Tongue (tissue), 1 donor: ENCODE measurements at regions not wholly inside any gene's neighbourhood (a gene's known extent, or its start where the extent isn't known, plus 50 kb on each side); places are given as distances from the start of the nearest gene placed in this dataset.
A peak's percentile ranks its signal among the peaks of the same experiment; 100 is the strongest.

Source experiments
- DNase-seq: peaks from one replicate; pipeline ENCODE4 v3.0.0-alpha.2; 2015

DNA sequence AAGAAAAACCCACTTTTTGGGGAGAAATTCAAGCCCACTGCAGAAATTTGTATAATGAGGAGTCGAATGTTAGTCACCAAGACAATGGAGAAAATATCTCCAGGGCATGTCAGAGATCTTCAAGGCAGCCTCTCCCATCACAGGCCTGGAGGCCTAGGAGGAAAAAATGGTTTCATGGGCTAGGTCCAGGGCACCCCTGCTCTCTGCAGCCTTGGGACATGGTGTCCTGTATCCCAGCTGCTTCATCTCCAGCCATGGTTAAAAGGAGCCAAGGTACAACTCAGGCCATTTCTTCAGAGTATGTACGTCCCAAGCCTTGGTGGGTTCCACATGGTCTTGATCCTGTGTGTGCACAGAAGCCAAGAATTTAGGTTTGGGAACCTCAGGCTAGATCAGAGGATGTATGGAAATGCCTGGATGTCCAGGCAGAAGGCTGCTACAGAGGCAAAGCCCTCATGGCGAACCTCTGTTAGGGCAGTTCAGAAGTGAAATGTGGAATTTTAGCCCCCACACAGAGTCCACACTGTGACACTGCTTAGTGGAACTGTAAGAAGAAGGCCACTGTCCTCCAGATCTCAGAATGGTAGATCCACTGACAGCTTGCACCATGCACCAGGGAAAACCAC lies 561.4 kb downstream of the ISL1 start:
- no peak for DNase-seq

DNA sequence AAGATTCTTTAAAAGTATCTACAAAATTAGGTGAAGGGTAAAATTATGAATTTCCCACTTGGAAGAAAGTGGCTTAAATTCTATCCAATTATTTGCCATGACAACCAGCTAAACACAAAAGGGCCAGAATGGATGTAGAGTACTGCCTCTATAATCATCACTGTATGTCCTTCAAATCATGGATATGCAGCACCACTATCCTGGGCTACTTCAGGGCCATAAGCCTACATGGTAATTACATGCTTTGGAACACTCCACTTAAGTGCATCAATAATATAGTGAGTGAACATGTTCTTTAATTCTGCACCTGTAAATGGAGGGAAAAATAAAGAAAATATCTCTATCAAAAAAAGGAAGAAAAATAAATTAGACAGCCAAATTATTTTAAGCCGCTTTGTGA lies 575.2 kb downstream of the ISL1 start:
- DNase-seq, result no peak

DNA sequence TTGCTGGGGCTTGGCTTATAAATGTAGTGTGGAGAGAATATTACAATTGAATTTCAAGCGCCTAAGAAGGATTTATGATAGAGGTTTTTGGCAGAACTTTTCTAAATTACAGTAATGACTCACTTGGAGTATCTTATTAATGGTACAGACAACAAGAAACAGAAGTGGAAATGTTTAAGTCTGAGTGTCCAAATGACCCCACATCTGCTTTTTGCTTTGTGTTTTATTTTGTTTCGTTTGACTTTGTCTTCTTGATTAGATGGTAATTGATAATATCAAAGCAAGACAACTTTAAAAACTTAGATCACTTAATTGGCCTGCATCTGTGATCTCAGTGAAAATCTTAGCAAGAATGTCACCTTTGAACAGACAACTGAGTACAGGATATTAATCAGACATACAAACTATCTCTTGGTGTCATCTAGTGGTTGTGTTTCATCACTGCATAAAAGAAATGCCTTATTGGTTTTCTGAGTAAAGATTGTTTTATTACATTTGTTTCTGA lies 577.4 kb downstream of the ISL1 start:
- DNase-seq, result peak; percentile 15

DNA sequence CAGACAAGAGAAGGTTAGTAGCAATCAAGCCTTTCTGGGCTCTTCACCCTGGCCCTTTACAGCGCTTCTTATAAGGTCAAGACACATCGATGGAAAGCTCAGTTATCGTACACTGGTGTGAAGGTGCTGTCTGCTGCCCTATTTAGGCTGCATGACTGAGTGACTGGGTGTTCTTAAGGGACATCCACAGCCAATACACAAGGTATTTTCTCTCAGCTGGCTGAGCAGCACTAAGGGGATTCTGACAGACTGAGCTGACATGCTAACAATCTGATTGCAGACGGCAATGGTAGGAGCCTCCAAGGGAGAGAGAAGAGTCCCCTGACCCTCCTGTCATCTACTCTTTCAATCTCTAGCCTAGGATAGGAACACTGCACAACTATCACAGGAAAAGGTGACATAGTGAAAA lies 577.9 kb downstream of the ISL1 start:
- no peak for DNase-seq

DNA sequence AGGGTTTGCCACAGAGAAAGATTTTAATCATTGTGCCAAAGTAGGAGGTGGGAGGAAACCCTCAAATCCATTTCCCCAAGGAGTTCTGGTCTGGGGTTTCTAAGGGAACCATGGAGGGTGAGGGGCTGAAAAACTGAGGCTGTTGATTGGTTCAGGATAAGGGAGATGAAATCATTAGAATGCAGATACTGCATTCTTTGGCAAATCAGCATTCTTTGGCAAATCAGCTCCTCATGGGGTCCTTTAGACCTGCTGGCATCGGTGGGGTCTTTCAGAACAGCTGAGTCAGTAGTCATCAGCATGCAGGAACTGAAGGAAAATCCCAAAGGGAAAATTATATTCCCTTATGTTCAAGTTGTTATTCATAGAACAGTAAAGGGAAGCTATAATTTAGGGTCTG lies 585.5 kb downstream of the ISL1 start:
- DNase-seq, result no peak

DNA sequence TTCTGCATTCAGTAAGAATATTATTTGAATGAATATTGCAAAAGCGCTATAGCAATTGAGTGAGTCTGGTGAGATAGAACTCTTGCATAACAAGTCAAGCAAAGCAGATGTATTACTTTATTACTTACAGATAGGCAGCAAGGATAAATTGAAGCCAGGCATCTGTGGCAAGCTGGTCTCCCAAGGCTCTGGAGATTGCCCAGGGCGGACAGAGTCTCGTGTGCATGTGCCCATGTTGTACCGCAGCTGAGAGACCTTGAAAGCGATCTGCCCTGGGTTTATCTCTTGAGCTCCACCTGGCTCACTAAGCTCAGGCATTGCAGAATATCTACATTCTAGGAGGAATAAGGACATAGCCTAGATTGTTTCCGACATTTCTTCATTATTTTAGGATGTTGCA lies 591.6 kb downstream of the ISL1 start:
- DNase-seq, result no peak

DNA sequence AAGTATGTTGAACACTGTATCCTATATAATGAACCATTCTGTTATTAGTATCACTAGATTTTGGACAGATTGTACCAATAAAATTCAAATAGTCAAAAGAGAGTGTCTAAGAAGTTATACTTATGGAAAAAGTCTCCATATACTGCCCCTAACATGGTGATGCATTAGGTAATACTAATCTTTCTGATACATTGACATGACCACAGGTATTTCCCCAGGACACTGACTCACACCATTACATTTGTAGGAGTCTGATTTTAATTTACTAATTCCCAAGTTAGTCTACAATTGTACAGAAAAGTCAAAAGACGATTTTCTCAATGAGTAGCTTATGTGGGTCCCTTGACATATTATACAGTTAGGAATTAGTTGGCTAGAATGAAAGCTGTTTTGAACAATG lies 593.8 kb downstream of the ISL1 start:
- no peak for DNase-seq

DNA sequence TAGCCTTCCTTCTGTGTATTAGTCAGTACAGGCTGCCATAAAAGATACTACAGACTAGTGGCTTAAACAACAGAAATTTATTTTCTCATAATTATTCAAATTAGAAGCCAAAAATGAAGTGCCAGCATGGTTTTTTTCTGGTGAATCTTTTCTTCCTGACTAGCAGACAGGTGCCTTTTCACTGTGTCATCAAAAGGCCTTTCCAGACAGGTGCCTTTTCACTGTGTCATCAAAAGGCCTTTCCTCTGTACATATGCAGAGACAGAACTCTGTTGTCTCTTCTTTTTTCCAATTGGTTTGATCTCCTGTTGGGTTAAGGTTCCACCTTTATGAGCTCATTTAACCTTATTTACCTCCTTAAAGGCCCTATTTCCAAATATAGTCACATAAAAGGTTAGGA lies 599.9 kb downstream of the ISL1 start:
- no peak for DNase-seq

DNA sequence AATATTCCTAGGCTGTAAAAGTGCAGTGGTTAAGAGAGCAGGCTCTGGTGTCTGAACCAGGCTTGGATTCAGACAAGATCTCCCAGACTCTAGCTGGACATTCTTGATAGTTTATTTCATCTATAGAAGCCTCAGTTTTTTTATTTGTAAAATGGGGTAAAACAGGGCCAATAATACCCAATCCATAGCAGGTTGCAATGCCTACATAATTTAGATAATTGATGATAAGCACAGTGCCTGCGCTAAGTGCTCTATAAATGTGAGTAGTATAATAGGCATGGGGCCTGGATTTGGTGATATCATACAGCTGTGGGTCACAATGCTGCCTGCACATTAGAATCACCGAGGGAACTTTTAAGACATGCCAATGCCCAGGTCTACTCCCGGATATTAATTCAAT lies 603.5 kb downstream of the ISL1 start:
- DNase-seq, result no peak

DNA sequence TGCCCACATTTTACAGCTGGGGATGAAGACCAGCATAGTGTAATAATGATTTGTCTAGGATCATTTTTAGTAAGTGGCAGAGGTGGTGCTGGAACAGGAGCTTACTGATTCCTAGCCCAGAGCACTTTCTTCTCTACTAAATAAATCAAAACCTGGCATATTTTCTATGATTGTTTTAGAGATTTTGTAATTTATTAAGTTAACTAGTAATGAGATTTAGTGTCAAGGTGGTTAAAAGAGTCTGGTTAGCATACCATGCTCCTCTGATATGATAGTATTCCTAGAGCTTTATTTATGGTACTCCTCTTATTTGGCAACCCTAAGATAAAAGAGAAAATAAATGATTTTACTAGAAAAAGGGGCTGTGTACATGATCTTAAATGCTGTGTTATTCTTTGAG lies 604.0 kb downstream of the ISL1 start:
- DNase-seq, result no peak

DNA sequence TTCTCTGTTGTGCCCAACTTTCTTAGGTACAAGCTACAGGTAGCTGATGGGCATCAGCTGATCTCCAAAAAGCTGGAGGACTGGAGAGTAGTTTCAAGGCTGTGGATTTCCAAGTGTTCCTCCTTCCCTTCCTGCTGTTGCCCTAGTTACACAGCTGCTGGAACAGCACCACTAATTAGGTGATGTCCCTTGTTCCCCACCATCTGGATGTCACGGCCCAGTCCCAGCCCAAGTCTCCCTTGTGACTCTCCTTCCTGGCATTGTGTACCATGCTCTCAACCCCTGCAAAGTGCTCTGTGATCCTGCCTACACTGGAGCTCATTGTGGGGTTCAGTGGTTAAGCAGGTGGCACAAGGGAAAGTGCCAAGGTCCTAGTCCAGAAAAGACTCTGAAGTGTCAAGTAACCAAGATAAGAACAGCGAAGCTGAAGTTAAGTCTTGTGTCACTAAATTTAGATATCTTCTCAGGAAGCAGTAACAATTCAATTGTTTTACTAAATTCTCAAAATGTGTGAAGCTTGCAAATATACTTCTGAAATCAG lies 604.5 kb downstream of the ISL1 start:
- peak; percentile 1 for DNase-seq

DNA sequence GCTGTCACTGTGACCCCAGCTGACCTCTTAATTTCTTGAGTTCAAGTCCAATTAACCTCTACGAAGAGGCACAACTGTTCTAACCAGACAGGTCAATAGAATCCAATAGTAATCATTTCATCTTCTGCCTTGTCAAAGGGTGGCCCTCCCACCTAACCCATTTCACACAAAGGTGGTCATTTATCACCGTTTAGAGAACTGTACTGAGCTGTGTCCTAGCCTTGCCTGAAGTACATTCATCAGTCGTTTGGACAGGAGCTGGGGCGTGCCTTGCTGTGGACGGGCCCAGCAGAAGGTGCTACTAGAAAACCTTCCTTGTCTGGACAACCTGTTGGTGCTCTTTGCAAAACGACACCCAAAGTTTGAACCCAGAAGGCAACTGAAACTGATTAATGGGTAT lies 605.4 kb downstream of the ISL1 start:
- DNase-seq, result no peak

DNA sequence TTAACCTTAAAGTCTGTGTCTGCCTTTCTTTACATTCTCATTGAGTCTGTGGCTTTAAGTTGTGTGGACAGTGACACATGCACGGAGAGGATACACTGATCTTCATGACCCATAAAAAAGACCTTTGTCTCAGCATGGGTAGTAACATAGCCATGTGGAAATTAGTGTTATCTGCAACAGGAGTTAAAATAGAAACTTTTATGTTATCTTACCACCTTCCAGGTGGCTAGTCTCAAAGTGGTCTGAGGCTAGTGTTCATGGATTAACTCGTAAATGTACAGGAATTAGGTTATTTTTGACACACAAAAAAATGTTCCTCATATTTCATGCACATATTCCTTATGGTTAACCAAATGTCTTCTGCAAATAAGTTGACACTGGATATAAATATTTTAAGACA lies 607.0 kb downstream of the ISL1 start:
- no peak for DNase-seq

DNA sequence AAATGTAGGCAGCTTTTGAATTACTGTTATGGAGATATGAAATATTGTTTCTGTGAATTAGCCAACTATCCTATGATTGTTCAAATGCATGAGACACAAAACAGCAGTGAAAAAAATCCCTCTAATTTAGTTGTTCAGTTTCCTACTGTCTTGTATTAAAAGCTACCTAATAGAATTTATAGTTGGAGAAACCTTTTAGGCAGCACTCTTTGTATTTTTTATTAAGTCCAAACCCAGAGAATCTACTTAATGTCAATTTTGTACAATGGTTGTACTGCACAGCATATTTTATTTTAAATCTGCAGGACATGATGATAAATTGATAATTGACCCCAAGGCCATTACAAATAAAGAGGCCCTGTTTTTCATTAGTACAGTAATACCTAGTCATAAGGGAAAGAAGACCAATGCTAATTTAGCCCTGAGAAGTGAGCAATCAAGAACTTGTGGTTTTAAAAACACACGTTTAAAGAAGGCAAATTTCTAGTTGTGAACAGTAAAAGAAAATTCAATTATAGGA lies 607.5 kb downstream of the ISL1 start:
- no peak for DNase-seq

DNA sequence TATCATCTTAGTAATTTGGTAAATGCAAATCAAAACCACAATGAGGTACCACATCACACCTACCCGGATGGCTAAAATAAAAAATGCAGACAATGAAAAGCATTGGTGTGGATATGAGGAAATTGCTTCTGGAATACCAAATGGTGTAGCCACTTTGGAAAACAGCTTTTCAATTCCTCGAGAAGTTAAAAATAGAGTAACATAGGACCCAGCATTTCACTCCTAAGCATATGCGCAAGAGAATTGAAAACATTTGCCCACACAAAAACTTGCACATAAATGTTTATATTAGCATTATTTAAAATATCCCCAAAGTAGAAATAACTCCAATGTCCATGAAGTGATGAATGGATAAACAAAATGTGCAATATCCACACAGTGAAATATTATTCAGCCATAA lies 608.7 kb downstream of the ISL1 start:
- DNase-seq, result no peak

DNA sequence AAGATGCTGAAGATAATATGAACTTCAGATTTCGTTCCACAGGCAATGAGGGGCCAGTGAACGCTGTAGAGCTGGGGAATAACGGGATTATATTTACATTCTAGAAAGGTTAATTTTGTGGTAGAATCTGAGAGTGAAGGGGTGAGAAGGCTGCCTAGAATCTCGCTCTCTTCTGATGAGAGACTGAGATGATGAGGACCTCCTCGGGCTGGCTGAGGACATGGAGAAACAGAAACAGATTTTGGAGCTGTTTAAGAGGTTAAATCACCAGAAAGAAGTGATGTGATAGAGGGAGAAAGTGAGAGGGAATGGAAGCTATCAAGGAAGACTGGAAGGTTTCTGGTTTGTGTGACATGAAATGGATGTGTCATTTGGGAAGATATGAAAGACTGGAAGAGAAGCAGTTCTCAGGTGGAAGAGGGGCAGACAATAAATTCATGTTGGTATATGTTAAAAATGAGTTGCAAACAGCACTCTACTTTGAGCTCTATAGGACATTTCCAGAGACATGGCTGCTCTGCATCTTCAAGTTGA lies 612.6 kb downstream of the ISL1 start:
- no peak for DNase-seq

DNA sequence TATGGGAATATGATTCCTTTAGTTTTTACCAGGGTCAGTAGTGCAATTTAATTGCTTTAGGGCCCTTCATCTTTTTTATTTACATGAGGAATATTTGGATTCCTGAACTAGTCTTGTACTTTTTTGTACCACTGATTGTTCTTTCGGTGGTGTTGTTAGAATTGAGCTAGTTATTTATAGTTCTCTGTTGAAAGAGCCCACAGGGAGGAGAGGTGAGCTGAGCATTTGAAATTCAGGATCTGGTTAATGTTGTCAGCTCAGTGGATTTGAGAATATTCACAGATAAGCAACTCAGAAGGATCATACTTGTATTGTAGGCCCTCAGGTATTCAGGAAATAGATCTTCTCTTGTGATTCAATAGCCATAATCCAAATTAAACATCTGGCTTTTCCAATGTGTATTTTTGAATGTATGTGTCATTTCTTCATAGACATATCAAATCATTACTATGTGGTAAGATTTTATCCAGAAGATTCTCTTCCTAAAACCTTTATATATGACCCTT lies 613.2 kb downstream of the ISL1 start:
- DNase-seq, result no peak

DNA sequence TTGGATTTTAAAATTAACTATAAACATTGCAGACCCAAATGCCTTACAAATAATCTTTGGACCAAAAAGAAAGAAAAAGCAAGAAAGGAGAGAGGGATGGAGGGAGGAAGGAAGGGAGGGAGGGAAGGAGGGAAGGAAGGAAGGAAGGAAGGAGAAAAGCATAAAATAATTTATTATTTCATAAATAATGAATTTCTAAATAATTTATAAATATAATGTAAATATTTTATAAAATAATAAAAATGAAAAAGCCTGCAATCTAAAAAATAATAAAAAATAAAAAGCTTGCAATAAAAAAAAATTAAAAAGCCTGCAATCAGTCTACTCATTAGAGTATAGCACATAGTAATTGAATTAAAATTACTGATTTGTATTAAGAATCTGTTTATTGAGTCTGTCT lies 614.3 kb downstream of the ISL1 start:
- DNase-seq, result no peak

DNA sequence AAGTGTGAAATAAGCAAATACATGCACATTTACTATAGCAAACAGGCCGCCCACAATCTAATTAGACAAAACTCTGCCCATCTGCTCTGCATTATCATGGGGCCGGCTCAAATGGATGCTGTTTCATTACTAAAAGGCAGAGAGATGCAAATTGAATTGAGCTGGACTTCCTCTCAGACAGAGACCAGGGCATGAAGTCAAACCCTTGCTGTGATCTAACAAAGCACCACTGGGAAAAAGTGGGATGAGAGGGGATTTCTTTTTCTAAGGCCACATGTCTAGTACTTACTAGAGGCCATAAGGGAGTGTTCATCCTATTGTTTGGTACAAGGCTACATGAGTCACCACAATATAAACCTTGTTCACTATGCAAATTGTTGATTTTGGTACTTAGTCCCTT lies 614.7 kb downstream of the ISL1 start:
- peak; percentile 9 for DNase-seq

DNA sequence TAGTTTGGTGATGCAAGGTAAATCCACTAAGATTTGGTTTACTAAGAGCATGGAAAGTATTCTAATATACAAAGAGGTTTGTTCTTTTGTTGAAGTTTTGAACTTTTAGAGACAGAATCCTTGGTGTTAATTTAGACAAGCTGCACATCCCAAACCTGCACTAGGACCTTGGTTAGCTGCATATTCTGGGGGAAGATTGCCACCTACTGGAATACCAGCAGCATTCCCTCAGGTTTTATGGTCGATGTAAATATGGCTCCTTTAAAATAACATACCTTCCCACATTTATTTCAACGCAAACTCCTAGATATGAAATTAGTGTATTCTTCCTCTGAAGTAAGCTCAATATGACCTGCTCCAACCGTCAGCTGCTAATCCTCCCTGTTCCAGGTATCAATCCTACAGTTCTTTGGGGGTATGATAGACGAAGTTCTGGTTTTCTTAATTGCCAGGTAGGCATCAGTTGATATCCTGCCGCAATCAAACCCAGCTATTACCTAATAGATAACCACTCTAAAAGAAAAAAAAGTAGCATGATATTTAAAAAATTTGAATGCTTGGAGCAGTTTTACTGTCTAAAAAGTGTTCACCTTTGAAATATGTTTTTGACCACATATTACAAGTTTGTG lies 624.1 kb downstream of the ISL1 start:
- peak; percentile 57 for DNase-seq

DNA sequence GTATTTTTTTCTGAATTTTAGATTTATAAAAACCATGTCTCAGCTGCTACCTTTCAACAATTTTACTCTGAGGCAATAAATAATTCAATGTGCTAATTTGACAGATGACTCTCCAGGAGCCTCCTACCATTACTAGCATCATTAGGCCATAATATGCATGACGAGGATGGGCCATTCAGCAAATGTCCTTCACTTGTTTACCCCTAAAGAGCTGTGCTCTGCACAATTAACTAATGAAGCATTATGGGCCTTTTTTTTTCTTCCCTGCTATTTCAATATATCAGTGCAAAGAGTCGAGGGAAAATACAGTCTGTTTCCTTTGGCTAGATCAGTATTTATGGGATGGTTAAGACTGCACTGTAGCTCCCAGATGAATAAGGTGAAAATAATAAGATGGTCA lies 627.2 kb downstream of the ISL1 start:
- no peak for DNase-seq

DNA sequence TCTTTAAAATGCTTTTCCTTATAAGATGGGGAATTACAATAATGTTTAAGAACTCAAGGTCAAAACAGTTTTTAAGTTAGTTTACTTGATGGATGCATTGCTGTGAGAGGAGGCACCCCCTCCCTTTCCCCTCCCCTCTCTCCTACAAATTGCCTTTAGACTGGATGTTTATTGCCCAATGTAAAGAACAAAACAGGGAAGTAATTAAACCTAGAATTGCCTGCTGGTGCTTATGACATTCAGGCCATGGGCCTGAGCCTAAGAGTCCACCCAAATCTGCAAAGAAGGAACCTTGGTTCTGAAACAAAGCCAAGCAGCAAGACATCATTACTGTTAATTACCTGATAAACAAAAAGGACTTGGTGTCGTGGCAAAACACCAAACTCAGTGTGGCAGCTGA lies 630.3 kb downstream of the ISL1 start:
- DNase-seq, result no peak

DNA sequence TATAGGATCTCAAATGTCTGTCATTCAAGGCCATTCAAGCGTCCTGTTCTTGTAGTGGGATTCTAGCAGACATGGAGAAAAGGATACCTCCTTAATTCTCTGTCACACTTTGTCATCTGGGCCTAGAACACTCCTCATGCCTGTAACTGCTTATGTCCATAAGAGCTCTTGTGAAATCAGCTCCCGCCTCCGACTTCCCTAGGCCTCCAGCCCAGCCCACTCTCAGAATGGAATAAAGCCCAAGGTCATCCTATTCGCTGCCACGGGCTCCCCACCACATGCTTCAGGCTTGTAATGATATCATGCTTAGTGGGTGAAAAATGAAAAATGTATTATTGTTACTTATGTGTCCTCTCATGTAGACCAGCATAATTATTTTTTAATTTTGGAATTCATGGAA lies 632.5 kb downstream of the ISL1 start:
- DNase-seq, result no peak

DNA sequence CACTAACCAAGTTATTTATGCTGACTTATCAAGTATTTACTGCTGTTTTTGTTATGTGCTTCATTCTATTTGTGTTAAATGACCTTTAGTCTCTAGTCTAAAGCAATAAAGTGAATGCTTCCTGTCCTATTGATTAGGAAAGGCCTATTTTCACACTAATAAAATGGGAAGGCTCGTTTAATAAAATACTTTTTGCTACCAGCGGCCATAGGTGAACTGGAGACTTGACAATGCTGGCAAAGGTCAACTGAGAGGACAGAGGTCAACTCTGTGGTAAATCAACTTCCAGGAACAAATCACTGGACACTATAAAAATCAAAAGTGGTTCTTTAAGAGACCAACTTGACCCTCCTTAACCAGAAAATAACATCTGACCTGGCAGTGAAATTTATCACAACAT lies 634.3 kb downstream of the ISL1 start:
- no peak for DNase-seq
